ENCODE measurements at regions not wholly inside any gene's neighbourhood (a gene's known extent, or its start where the extent isn't known, plus 50 kb on each side); places are given as distances from the start of the nearest gene placed in this dataset.

- no peaks in the 10 kb centered on the region for H3K36me3 ChIP-seq (ENCODE audit: control insufficient read depth, insufficient read depth, low read length)
- H3K27me3 ChIP-seq (ENCODE audit: control insufficient read depth, insufficient read depth, low read length): no peaks in the 10 kb centered on the region
- H3K9me3 ChIP-seq (ENCODE audit: control insufficient read depth, insufficient read depth, low read length): no peaks in the 10 kb centered on the region
- H3K27ac ChIP-seq (ENCODE audit: low read length): no peak overlapping the region
- no CpG with 5 or more reads among the region's 6 CpGs for WGBS (ENCODE audit: insufficient coverage, insufficient read length)
- DNase-seq (ENCODE audit: low read depth, low spot score): no peak
- H3K4me3 ChIP-seq (ENCODE audit: low read length): no peak overlapping the region
- H3K4me1 ChIP-seq (ENCODE audit: control insufficient read depth, insufficient read depth, low read length): no peaks in the 10 kb centered on the region; the same call in 1 of the 2 replicates
These were observed 112.8 kb upstream of the PTCH1 start for GRCh38 chr9:95629585-95629984.

DNA sequence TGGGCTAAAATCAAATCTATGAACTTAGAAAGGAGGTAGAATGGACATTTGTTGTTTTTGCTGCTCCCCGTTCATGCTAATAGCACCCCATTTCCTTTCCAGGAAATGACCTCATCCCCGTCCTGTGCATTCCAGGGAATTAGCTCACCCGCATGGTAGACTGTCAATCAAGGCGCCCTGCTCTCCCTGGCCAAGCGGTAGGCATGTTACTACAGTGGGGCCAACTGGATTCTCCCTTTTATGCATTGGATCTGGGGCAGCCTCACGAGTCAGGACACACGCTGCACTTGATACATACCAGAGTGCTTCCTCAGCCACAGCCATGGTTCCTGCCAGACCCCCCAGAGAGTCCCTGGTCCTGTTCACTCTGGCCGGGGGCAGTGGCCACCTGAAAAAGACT is 111.0 kb upstream of the PTCH1 start:
- Histone ChIP-seq H3K27me3 (ENCODE audit: control insufficient read depth, insufficient read depth, low read length) (no peaks in the 10 kb centered on the region), H3K9me3 (ENCODE audit: control insufficient read depth, insufficient read depth, low read length) (no peaks in the 10 kb centered on the region), H3K27ac (ENCODE audit: low read length) (no peak overlapping the region), H3K36me3 (ENCODE audit: control insufficient read depth, insufficient read depth, low read length) (no peaks in the 10 kb centered on the region), H3K4me3 (ENCODE audit: low read length) (no peak overlapping the region), H3K4me1 (ENCODE audit: control insufficient read depth, insufficient read depth, low read length) (no peaks in the 10 kb centered on the region; the same call in 1 of the 2 replicates)
- WGBS (ENCODE audit: insufficient coverage, insufficient read length): no CpG with 5 or more reads among the region's 8 CpGs
- no peak for DNase-seq (ENCODE audit: low read depth, low spot score)

- no CpG with 5 or more reads among the region's 21 CpGs for WGBS (ENCODE audit: insufficient coverage, insufficient read length)
These were observed 110.3 kb upstream of the PTCH1 start for GRCh38 chr9:95626885-95627558.

GRCh38 chr9:95626341-95626740 is 109.6 kb upstream of the PTCH1 start:
- DNase-seq (ENCODE audit: low read depth, low spot score): no peak
- H3K36me3 ChIP-seq (ENCODE audit: control insufficient read depth, insufficient read depth, low read length): no peaks in the 10 kb centered on the region
- H3K27me3 ChIP-seq (ENCODE audit: control insufficient read depth, insufficient read depth, low read length): no peaks in the 10 kb centered on the region
- WGBS (ENCODE audit: insufficient coverage, insufficient read length): no CpG with 5 or more reads among the region's 13 CpGs
- no peaks in the 10 kb centered on the region for H3K4me1 ChIP-seq (ENCODE audit: control insufficient read depth, insufficient read depth, low read length)
- H3K4me3 ChIP-seq (ENCODE audit: low read length): no peak overlapping the region
- no peak overlapping the region for H3K27ac ChIP-seq (ENCODE audit: low read length)
- no peaks in the 10 kb centered on the region for H3K9me3 ChIP-seq (ENCODE audit: control insufficient read depth, insufficient read depth, low read length)

More at GRCh38 chr9:95626885-95627558, 110.3 kb upstream of the PTCH1 start:
- no peak overlapping the region for H3K4me3 ChIP-seq (ENCODE audit: low read length)
- no peak for DNase-seq (ENCODE audit: low read depth, low spot score)
- H3K36me3 ChIP-seq (ENCODE audit: control insufficient read depth, insufficient read depth, low read length): no peaks in the 10 kb centered on the region
- no peaks in the 10 kb centered on the region for H3K9me3 ChIP-seq (ENCODE audit: control insufficient read depth, insufficient read depth, low read length)
- H3K4me1 ChIP-seq (ENCODE audit: control insufficient read depth, insufficient read depth, low read length): no peaks in the 10 kb centered on the region
- no peak overlapping the region for H3K27ac ChIP-seq (ENCODE audit: low read length)
- H3K27me3 ChIP-seq (ENCODE audit: control insufficient read depth, insufficient read depth, low read length): no peaks in the 10 kb centered on the region

DNA sequence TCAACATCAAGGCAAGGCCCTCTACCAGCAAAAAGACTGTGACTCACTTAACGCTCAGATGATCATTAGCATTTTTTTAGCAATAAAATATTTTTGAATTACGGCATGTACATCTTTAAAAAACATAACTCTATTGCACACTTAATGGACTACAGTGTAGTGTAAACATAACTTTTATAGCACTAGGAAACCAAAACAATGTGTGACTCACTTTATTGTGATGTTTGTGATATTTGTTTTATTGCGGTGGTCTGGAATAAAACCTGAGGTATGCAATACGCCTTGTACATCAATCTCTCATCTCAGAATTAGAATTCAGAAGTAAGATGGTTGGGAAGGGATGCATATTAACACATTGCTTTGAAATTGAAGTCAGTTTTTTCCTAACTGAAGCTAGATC is 106.9 kb upstream of the PTCH1 start:
- DNase-seq (ENCODE audit: low read depth, low spot score): no peak

GRCh38 chr9:95620722-95621121 is 104.0 kb upstream of the PTCH1 start:
- no CpG with 5 or more reads among the region's 8 CpGs for WGBS (ENCODE audit: insufficient coverage, insufficient read length)
- DNase-seq (ENCODE audit: low read depth, low spot score): no peak
- H3K27me3 ChIP-seq (ENCODE audit: control insufficient read depth, insufficient read depth, low read length): no peaks in the 10 kb centered on the region
- H3K4me3 ChIP-seq (ENCODE audit: low read length): no peak overlapping the region
- no peaks in the 10 kb centered on the region for H3K36me3 ChIP-seq (ENCODE audit: control insufficient read depth, insufficient read depth, low read length)
- no peaks in the 10 kb centered on the region for H3K9me3 ChIP-seq (ENCODE audit: control insufficient read depth, insufficient read depth, low read length)
- H3K4me1 ChIP-seq (ENCODE audit: control insufficient read depth, insufficient read depth, low read length): no peaks in the 10 kb centered on the region
- H3K27ac ChIP-seq (ENCODE audit: low read length): no peak overlapping the region

More for the DNA sequence above, 106.9 kb upstream of the PTCH1 start:
- H3K27me3 ChIP-seq (ENCODE audit: control insufficient read depth, insufficient read depth, low read length): no peaks in the 10 kb centered on the region
- H3K4me3 ChIP-seq (ENCODE audit: low read length): no peak overlapping the region
- WGBS (ENCODE audit: insufficient coverage, insufficient read length): no CpG with 5 or more reads among the region's 4 CpGs
- H3K9me3 ChIP-seq (ENCODE audit: control insufficient read depth, insufficient read depth, low read length): no peaks in the 10 kb centered on the region
- no peaks in the 10 kb centered on the region for H3K36me3 ChIP-seq (ENCODE audit: control insufficient read depth, insufficient read depth, low read length)
- no peaks in the 10 kb centered on the region for H3K4me1 ChIP-seq (ENCODE audit: control insufficient read depth, insufficient read depth, low read length)
- H3K27ac ChIP-seq (ENCODE audit: low read length): no peak overlapping the region

DNA sequence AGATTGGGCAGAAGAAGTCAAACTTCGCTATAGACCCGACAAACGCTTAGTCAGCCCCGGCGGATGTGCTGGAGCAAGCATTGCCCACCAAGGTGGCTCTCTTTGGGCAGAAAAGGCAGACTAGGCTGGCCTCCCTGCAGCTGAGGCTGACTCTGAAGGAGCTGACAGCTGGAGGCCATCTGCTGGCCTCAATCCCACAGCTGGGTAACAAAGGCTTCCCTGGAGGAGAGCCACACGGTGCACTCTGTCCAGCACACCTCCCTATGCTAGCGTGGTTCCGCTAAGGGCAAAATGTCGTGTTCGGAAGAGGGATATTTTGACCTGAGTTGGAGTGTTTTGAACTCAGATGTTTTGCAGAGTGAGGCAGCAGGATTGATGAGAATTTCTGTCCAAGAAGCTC is 103.5 kb upstream of the PTCH1 start:
- no peak overlapping the region for H3K4me3 ChIP-seq (ENCODE audit: low read length)
- H3K27me3 ChIP-seq (ENCODE audit: control insufficient read depth, insufficient read depth, low read length): no peaks in the 10 kb centered on the region
- DNase-seq (ENCODE audit: low read depth, low spot score): no peak
- no peaks in the 10 kb centered on the region for H3K4me1 ChIP-seq (ENCODE audit: control insufficient read depth, insufficient read depth, low read length)
- no peaks in the 10 kb centered on the region for H3K9me3 ChIP-seq (ENCODE audit: control insufficient read depth, insufficient read depth, low read length)
- WGBS (ENCODE audit: insufficient coverage, insufficient read length): no CpG with 5 or more reads among the region's 10 CpGs
- no peak overlapping the region for H3K27ac ChIP-seq (ENCODE audit: low read length)
- H3K36me3 ChIP-seq (ENCODE audit: control insufficient read depth, insufficient read depth, low read length): no peaks in the 10 kb centered on the region

DNA sequence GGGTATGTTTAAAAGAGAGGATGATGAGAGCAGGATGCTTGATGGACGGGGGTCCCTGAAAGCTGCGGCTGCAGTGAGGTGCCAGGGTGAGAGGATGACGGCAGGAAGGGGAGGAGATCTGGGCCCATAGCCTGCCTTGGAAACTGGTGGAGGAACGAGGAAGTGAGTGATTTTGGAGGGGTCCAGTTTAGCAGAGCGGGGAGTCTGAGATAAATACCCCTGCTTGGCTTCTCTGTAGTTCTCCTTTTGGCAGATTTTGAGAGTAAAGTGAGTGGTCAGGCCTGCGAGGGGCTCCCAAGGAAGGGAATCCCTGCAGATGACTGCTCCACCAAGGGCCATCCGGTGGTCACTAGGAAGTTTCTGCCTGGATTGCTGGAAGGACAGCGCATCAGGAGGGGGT is 98.5 kb upstream of the PTCH1 start:
- H3K36me3 ChIP-seq (ENCODE audit: control insufficient read depth, insufficient read depth, low read length): no peaks in the 10 kb centered on the region
- no peaks in the 10 kb centered on the region for H3K27me3 ChIP-seq (ENCODE audit: control insufficient read depth, insufficient read depth, low read length)
- no peaks in the 10 kb centered on the region for H3K9me3 ChIP-seq (ENCODE audit: control insufficient read depth, insufficient read depth, low read length)
- H3K27ac ChIP-seq (ENCODE audit: low read length): no peak overlapping the region
- no CpG with 5 or more reads among the region's 8 CpGs for WGBS (ENCODE audit: insufficient coverage, insufficient read length)
- H3K4me1 ChIP-seq (ENCODE audit: control insufficient read depth, insufficient read depth, low read length): no peaks in the 10 kb centered on the region
- no peak overlapping the region for H3K4me3 ChIP-seq (ENCODE audit: low read length)
- no peak for DNase-seq (ENCODE audit: low read depth, low spot score)

- H3K9me3 ChIP-seq (ENCODE audit: control insufficient read depth, insufficient read depth, low read length): no peaks in the 10 kb centered on the region
- WGBS (ENCODE audit: insufficient coverage, insufficient read length): no CpG with 5 or more reads among the region's 3 CpGs
- no peak overlapping the region for H3K27ac ChIP-seq (ENCODE audit: low read length)
- no peak for DNase-seq (ENCODE audit: low read depth, low spot score)
- H3K36me3 ChIP-seq (ENCODE audit: control insufficient read depth, insufficient read depth, low read length): no peaks in the 10 kb centered on the region
- H3K4me3 ChIP-seq (ENCODE audit: low read length): no peak overlapping the region
- no peaks in the 10 kb centered on the region for H3K27me3 ChIP-seq (ENCODE audit: control insufficient read depth, insufficient read depth, low read length)
- H3K4me1 ChIP-seq (ENCODE audit: control insufficient read depth, insufficient read depth, low read length): 0 out of 2 replicates have a peak, but pooled peaks cover 2% of the 10 kb centered on the region
These were observed 96.9 kb upstream of the PTCH1 start for GRCh38 chr9:95613670-95614069.

DNA sequence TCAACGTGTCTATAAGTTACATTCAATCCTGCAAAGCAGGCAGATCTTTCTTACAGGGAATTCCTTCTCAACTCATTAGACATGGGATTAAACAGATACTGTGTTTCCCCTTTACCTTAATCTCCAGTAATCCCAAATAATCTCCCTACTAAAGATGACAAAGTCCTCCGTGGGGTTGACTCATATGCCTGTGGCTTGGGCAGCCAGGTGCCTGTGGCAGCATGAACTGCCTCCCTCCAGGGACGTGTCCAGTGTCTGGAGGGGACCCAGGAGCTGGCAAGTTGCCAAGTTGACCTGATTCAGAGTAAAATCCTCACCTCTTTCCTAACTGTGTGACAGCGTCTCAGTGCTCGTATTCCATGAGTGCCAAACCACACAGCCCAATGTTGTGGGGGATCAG is 94.6 kb upstream of the PTCH1 start:
- H3K27ac ChIP-seq (ENCODE audit: low read length): no peak overlapping the region
- no peak overlapping the region for H3K4me3 ChIP-seq (ENCODE audit: low read length)
- DNase-seq (ENCODE audit: low read depth, low spot score): no peak
- H3K27me3 ChIP-seq (ENCODE audit: control insufficient read depth, insufficient read depth, low read length): no peaks in the 10 kb centered on the region
- H3K9me3 ChIP-seq (ENCODE audit: control insufficient read depth, insufficient read depth, low read length): no peaks in the 10 kb centered on the region
- H3K4me1 ChIP-seq (ENCODE audit: control insufficient read depth, insufficient read depth, low read length): 0 out of 2 replicates have a peak, but pooled peaks cover 2% of the 10 kb centered on the region
- H3K36me3 ChIP-seq (ENCODE audit: control insufficient read depth, insufficient read depth, low read length): no peaks in the 10 kb centered on the region
- WGBS (ENCODE audit: insufficient coverage, insufficient read length): no CpG with 5 or more reads among the region's 5 CpGs

All from iPS DF 6.9 (cell line).